Pancreas (tissue), 10 donors: ENCODE measurements at regions not wholly inside any gene's neighbourhood (a gene's known extent, or its start where the extent isn't known, plus 50 kb on each side); places are given as distances from the start of the nearest gene placed in this dataset.
A peak's percentile ranks its signal among the peaks of the same experiment; 100 is the strongest.

Experiments used
- ATAC-seq, 4 donors: fragments of 200-7000 bp; cut with Tn5 transposase; one replicate each; pipeline versions ENCODE4 v1.8.0 to v1.9.1; 2020; ENCODE audit warnings: mild to moderate bottlenecking in 4 of 4, moderate library complexity in 4 of 4
- DNase-seq, 6 donors: peaks; one replicate each; pipeline ENCODE4 v3.0.0-alpha.2; 2020
- FAIRE-seq: peaks from 2 replicates; lab custom pipeline; 2012; peaks lifted over from hg19 to GRCh38; lab: Jason Lieb, UNC
- H3K27ac ChIP-seq, 4 donors: fragments of 200-600 bp; sonication (generic); 1 replicate in 3 of 4; 2 replicates in 1 of 4; pipeline versions ENCODE4 v1.5.0 to v1.8.0; 2020
- H3K27me3 ChIP-seq, 4 donors: fragments of 200-600 bp; one replicate each; pipeline ENCODE4 v1.8.0; 2021
- H3K36me3 ChIP-seq, 3 donors: fragments of 200-600 bp; sonication (generic) in 1 of 3; one replicate each; pipeline versions ENCODE4 v1.5.0 to v1.8.0; 2020 to 2021
- H3K4me1 ChIP-seq, 3 donors: fragments of 200-600 bp; one replicate each; pipeline ENCODE4 v1.8.0; 2021
- H3K4me3 ChIP-seq, 4 donors: fragments of 200-600 bp; sonication (generic) in 2 of 4; one replicate each; pipeline versions ENCODE4 v1.5.0 to v1.8.0; 2020 to 2021
- H3K9me3 ChIP-seq, 4 donors: fragments of 200-600 bp; one replicate each; pipeline ENCODE4 v1.8.0; 2021
- CTCF ChIP-seq, 4 donors: fragments of 200-600 bp; sonication (generic) in 3 of 4; IDR thresholded peaks; one replicate each; pipeline versions ENCODE4 v1.5.0 to v1.8.0; 2021; ENCODE audit warnings: antibody characterized with exemption in 4 of 4
- WGBS, 2 donors: extraction: QIAGEN DNeasy Blood & Tissue Kit; methylation state at CpG; one replicate each; pipeline ENCODE4 v1.1.7; 2013; 5-methylcytosine and 5-hydroxymethylcytosine counted together
- intact Hi-C, 3 donors: fragments of 100-400 bp; cut with DNase I; formaldehyde crosslinking; loops; one replicate each; pipeline versions ENCODE4 v1.11.1 to v1.14.2; 2022
- donor health status: healthy with polysubstance abuse.
- donor health status: DM: no; HTN: no; CAD: no; lungs with moderate emphysema.
- donor health status: DM: no; HTN: no; CAD: no.
- donor health status: control.
- donor health status: control.
- donor health status: Bipolar disorder and iron deficiency.
- donor health status: DM: yes; HTN: yes; CAD: no.
- donor health status: DM: no; HTN: no; CAD: no.
- donor health status: DM: no; HTN: no; CAD: no.
- donor health status: DM: yes; HTN: yes; CAD: no.

DNA sequence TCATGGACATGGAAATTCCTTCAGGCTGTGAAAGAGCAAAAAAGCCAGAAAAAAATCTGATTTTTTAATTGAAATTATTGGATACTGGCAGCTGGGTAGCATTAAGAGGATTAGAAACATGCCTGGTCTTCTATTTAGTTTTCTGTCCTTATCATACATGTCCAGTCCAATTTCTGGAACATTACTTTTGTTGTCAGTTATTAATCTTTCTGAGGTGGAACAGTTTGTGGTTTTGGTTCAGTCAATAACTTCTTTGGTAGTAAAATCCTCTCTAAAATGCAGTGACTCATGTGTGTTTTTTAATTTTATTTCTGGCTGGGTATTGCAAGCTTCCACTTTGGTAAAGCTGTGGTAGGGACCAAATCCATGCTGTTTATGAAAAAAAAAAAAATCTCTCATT is 687.0 kb upstream of the ADGRL2 start:
- ATAC-seq, result peak in 1 of 4 donors; percentile 19
- DNase-seq, result no peak
- H3K9me3 ChIP-seq, result no peaks in the 10 kb centered on the region
- FAIRE-seq, result no peak
- H3K27me3 ChIP-seq, result no peaks in the 10 kb centered on the region
- intact Hi-C loops, result no loop called here
- H3K36me3 ChIP-seq, result no peaks in the 10 kb centered on the region
- no peaks in the 10 kb centered on the region for H3K4me1 ChIP-seq
- no peak overlapping the region for H3K4me3 ChIP-seq
- no peak overlapping the region for H3K27ac ChIP-seq
- no peak for TF ChIP-seq CTCF (IDR thresholded peaks at IDR 0.05)

DNA sequence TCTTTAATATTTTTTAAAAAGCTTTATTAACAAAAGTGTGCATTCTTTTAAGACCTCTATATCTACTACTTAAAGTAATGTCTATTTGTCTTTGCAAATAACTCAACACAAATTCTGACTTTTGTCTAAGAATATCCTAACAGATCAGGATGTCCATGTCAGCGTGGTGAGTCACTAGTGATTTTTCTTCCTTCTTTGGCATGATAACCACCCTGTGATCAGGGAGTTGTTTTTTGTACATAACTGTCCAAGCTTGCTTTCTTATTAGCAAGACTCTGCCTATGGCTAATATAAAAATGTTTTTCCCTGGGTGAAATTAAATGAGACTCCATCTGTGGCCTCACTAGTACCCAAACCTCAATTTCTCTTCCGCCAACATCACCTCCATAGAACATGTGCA is 688.9 kb upstream of the ADGRL2 start:
- Histone ChIP-seq H3K9me3 (no peaks in the 10 kb centered on the region), H3K4me1 (no peaks in the 10 kb centered on the region), H3K27me3 (no peaks in the 10 kb centered on the region), H3K27ac (no peak overlapping the region), H3K4me3 (no peak overlapping the region), H3K36me3 (no peaks in the 10 kb centered on the region)
- DNase-seq, result no peak
- intact Hi-C loops, result no loop called here
- no peak for FAIRE-seq
- no peak for ATAC-seq
- 64 to 72% methylated on average over 2 of the region's 2 CpGs for WGBS, 2 donors
- TF ChIP-seq CTCF (IDR thresholded peaks at IDR 0.05), result no peak

- peak in 1 of 6 donors; percentile 22 for DNase-seq
- intact Hi-C loops, result no loop called here
These were observed 691.7 kb upstream of the ADGRL2 start for GRCh38 chr1:81109038-81109437.

GRCh38 chr1:81097860-81098259 is 702.9 kb upstream of the ADGRL2 start:
- Histone ChIP-seq H3K4me1 (no peaks in the 10 kb centered on the region), H3K27me3 (no peaks in the 10 kb centered on the region), H3K36me3 (no peaks in the 10 kb centered on the region), H3K27ac (no peak overlapping the region), H3K9me3 (no peaks in the 10 kb centered on the region), H3K4me3 (no peak overlapping the region)
- no peak for TF ChIP-seq CTCF (IDR thresholded peaks at IDR 0.05)
- WGBS, 2 donors, result 41 to 55% methylated on average over 3 of the region's 3 CpGs
- FAIRE-seq, result no peak
- ATAC-seq, result no peak
- intact Hi-C loops, result no loop called here
- no peak for DNase-seq

More at GRCh38 chr1:81109038-81109437, 691.7 kb upstream of the ADGRL2 start:
- WGBS, 2 donors, result 73 to 78% methylated on average over 4 of the region's 4 CpGs
- no peak for TF ChIP-seq CTCF (IDR thresholded peaks at IDR 0.05)
- H3K27ac ChIP-seq, result no peak overlapping the region
- ATAC-seq (no peak), FAIRE-seq (no peak)
- H3K9me3 ChIP-seq, result no peaks in the 10 kb centered on the region
- H3K4me1 ChIP-seq, result no peaks in the 10 kb centered on the region
- H3K36me3 ChIP-seq, result no peaks in the 10 kb centered on the region
- no peak overlapping the region for H3K4me3 ChIP-seq
- H3K27me3 ChIP-seq, result no peaks in the 10 kb centered on the region

- Histone ChIP-seq H3K27ac (no peak overlapping the region), H3K27me3 (no peaks in the 10 kb centered on the region), H3K4me1 (peaks cover 0 to 4% (median 0%) of the 10 kb centered on the region in 3 donors), H3K4me3 (no peak overlapping the region), H3K9me3 (no peaks in the 10 kb centered on the region), H3K36me3 (no peaks in the 10 kb centered on the region)
- WGBS, 2 donors, result 69 to 84% methylated on average over 1 of the region's 1 CpG
- DNase-seq (no peak), FAIRE-seq (no peak), ATAC-seq (no peak)
- TF ChIP-seq CTCF (IDR thresholded peaks at IDR 0.05), result no peak
- intact Hi-C loops, result no loop called here
These were observed 727.2 kb upstream of the ADGRL2 start for GRCh38 chr1:81073580-81073979.
